AG10803 (cell line): ENCODE measurements at regions not wholly inside any gene's neighbourhood (a gene's known extent, or its start where the extent isn't known, plus 50 kb on each side); places are given as distances from the start of the nearest gene placed in this dataset.

Source experiments
- DNase-seq: peaks from one replicate; pipeline ENCODE4 v3.0.0; 2010; ENCODE audit warnings: low read depth
- H3K4me3 ChIP-seq: 2 replicates; pipeline ENCODE4 v1.5.1; 2011; ENCODE audit warnings: mild to moderate bottlenecking, low read length, control low read depth
- TF ChIP-seq, protein P1 (sequence below): conservative IDR thresholded peaks from 2 replicates; pipeline ENCODE4 v1.5.1; 2011; ENCODE audit warnings: mild to moderate bottlenecking, low read length, control low read depth, inconsistent platforms

DNA sequence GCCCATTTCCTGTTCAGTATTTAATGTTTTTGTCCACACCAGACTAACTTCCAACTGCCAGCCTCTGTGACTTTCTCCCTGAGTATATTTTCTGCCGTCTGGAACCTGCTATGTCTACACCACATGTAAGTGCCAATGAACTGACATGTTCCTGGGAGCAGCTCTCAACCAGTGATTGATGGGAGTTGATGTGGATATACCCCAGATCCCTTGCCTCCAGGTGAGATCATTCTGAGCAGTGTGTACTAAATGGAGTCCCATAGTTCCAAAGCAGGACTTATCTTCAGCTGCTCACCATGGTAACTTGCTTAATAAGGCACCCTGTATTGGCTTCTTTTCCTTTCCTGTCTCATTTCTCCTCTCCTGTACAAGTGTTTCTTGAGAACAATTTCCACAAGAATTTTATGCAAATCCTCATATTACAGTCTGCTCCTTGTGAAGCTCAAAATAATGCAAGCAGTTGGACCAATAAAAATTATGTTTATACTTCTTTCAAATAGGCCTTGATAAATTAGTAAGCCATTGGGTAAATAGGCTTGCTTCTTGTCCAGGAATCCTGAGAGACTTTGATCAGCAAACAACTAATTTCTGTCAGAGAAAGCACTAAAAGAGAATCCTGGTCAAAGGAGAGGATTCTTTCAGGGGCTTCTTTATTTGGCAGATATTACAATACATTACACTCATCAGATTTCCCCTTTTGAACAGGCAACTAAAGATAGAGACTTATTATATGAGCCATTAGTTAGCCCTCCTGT lies 911.7 kb upstream of the NDST4 start:
- no peak for DNase-seq
- TF ChIP-seq, protein P1, sequence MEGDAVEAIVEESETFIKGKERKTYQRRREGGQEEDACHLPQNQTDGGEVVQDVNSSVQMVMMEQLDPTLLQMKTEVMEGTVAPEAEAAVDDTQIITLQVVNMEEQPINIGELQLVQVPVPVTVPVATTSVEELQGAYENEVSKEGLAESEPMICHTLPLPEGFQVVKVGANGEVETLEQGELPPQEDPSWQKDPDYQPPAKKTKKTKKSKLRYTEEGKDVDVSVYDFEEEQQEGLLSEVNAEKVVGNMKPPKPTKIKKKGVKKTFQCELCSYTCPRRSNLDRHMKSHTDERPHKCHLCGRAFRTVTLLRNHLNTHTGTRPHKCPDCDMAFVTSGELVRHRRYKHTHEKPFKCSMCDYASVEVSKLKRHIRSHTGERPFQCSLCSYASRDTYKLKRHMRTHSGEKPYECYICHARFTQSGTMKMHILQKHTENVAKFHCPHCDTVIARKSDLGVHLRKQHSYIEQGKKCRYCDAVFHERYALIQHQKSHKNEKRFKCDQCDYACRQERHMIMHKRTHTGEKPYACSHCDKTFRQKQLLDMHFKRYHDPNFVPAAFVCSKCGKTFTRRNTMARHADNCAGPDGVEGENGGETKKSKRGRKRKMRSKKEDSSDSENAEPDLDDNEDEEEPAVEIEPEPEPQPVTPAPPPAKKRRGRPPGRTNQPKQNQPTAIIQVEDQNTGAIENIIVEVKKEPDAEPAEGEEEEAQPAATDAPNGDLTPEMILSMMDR: no peak
- H3K4me3 ChIP-seq: no peak overlapping the region

DNA sequence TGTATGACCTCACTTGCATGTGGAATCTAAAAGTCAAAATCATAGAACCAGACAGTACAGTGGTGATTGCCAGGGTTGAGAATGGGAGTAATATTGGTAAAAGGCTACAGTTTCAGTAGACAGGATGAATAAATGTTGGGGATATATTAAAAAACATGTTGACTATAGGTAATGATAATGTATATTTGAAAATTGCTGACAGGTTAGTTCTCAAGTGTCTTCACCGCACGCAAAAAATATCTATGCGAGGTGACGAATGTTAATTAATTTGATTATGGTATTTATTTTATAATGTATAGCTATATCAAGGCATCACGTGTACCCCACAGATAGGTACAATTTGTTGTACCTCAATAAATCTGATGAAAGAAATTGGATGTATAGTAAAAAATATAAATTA lies 909.6 kb upstream of the NDST4 start:
- DNase-seq: no peak
- no peak overlapping the region for H3K4me3 ChIP-seq
- TF ChIP-seq, protein P1: no peak

DNA sequence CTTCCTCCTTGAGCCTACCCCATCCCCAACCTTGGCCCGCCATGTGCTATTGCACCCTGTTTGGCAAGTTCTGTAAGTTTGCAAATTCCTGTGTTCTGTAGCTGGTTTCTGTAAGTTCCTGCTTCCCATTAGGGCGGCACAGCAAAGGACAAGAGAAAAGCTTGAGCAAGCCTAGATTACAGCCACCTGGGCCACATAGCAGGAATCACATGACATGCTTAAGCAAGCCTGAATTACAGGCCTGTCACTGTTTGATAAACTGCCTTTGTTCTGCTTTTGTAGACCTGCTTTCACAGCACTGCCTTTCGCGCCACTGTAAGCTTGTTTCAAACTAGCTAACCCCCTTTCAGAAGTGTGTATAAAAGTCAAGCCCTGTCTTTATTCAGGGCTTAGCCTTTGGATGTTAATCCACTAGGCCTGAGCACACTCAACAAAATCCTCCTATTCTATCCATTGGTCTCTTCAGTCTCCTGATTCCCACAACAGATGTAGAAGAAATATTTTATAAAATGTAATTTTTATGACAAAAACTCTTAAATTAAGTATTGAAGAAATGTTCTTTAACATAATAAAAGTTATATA lies 906.8 kb upstream of the NDST4 start:
- no peak for DNase-seq
- TF ChIP-seq, protein P1: no peak

DNA sequence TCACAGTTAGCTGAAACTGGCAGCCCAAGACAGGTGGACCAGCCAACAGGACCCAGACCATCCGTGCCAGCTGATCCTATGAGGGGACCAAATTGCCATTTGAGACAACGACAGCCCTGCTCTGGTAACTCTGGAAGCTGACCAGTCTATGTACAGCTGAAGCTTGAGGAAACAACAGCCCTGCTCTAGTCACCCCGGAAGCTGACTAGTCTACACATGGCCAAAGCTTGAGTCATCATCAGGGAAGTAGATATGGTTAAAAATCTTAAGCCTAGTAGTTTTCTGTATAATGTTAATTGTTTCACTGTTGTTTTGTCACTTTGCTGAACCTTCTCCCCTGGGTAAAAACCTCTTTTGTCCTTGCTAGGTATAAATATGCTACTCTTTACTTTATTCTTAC lies 905.4 kb upstream of the NDST4 start:
- DNase-seq: no peak
- no peak overlapping the region for H3K4me3 ChIP-seq
- TF ChIP-seq, protein P1: no peak

More for the DNA sequence above, 906.8 kb upstream of the NDST4 start:
- no peak overlapping the region for H3K4me3 ChIP-seq

DNA sequence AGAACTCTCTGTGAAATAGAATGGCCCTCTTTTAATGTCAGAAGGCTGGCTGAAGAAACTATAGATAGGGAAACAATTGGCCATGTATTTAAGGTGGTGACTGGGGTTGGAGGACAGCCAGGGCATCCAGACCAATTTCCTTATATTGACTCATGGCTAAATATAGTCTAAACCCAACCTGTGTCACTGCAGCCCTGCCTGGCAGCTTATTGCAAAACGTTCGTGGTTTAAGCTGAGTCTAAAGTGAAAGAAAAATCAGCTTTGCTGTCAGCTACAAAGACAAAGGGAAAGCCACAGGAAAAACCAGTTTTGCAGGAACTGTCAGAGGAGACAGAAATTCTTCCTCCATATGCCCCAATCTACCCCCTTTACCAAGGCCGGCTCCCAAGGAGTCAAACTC lies 902.8 kb upstream of the NDST4 start:
- peak; percentile 15 for DNase-seq
- no peak overlapping the region for H3K4me3 ChIP-seq
- TF ChIP-seq, protein P1: no peak

DNA sequence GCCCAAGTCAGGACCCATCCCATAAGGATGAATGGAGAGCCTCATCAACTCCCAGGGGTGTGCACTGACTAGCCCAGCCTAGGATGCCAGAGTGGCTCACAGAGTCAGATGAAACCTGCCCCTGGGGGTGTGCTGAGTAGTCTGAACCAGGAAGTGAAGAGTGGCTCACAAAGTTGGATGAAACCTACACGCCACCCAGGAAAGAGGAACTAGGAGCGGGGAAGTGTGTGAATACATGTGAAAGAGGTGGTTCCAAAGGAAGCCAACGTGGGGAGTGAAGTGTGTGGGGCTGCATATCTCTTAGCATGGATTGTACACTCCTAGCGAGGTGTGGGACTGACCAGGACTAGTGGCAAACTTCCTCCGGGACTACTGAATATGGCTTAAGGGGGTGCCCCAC lies 902.1 kb upstream of the NDST4 start:
- TF ChIP-seq, protein P1: no peak
- no peak for DNase-seq
- H3K4me3 ChIP-seq: no peak overlapping the region

DNA sequence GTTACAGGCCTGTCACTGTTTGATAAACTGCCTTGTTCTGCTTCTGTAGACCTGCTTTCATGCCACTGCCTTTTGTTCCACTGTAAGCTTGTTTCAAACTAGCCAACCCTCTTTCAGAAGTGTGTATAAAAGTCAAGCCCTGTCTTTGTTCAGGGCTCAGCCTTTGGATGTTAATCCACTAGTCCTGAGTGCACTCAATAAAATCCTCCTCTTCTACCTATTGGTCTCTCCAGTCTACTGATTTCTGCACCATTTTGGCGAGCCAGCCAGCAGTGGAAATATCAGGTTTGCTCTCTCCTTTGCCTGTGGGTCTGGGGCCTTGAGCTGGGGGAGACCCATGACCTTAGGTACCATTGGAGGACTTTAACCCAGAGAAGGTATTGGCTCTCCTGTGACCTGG lies 901.6 kb upstream of the NDST4 start:
- no peak overlapping the region for H3K4me3 ChIP-seq
- TF ChIP-seq, protein P1: no peak
- DNase-seq: no peak
